ENCODE measurements at regions not wholly inside any gene's neighbourhood (a gene's known extent, or its start where the extent isn't known, plus 50 kb on each side); places are given as distances from the start of the nearest gene placed in this dataset.

GRCh38 chr17:70872103-70872502, 702.8 kb downstream of the KCNJ2 start:
- no peak for TF ChIP-seq EZH2 (IDR thresholded peaks at IDR 0.05; ENCODE audit: low read length)
- TF ChIP-seq CTCF (optimal IDR thresholded peaks at IDR 0.05 in 1 of 3, IDR thresholded peaks at IDR 0.05 in 1 of 3, conservative IDR thresholded peaks at IDR 0.05 in 1 of 3; ENCODE audit: extremely low read depth in 1 of 3, insufficient read depth in 2 of 3, low read length in 3 of 3): no peak
- Histone ChIP-seq H3K9me1 (ENCODE audit: control insufficient read depth, extremely low read depth, insufficient read depth, low read length) (no peaks in the 10 kb centered on the region), H3K27me3 (ENCODE audit: control insufficient read depth, extremely low read depth, insufficient read depth, low read length) (no peaks in the 10 kb centered on the region), H3K9ac (ENCODE audit: control insufficient read depth, extremely low read depth, insufficient read depth, low read length) (no peak overlapping the region), H3K4me2 (ENCODE audit: control insufficient read depth, extremely low read depth, insufficient read depth, low read depth, low read length) (no peak overlapping the region), H3K9me3 (ENCODE audit: control insufficient read depth, low read depth, low read length) (no peaks in the 10 kb centered on the region), H4K20me1 (ENCODE audit: control insufficient read depth, extremely low read depth, insufficient read depth, low read length) (no peaks in the 10 kb centered on the region), H3K36me3 (ENCODE audit: control insufficient read depth in 2 of 2, extremely low read depth in 1 of 2, insufficient read depth in 2 of 2, low read length in 2 of 2) (no peaks in the 10 kb centered on the region), H3K27ac (ENCODE audit: control insufficient read depth, insufficient read depth, low read length) (no peak overlapping the region), H3K4me1 (ENCODE audit: control insufficient read depth, extremely low read depth, insufficient read depth, low read length) (no peaks in the 10 kb centered on the region), H2AFZ (ENCODE audit: control insufficient read depth, low read length) (no peak overlapping the region), H3K4me3 (ENCODE audit: control insufficient read depth in 2 of 3, extremely low read depth in 1 of 3, insufficient read depth in 2 of 3, low read depth in 1 of 3, low read length in 3 of 3) (no peak overlapping the region), H3K79me2 (ENCODE audit: control insufficient read depth, insufficient read depth, low read length) (no peaks in the 10 kb centered on the region)
- DNase-seq (ENCODE audit: low read depth, low spot score): no peak
- no peak for FAIRE-seq
- dilution Hi-C loops (cut with MboI; ENCODE audit: extremely low pct_ligation_motif_present, low sequenced_read_pairs): no loop called here

GRCh38 chr17:70875729-70876310, 706.5 kb downstream of the KCNJ2 start:
- H3K4me1 ChIP-seq (ENCODE audit: control insufficient read depth, extremely low read depth, insufficient read depth, low read length): no peaks in the 10 kb centered on the region
- H3K9me1 ChIP-seq (ENCODE audit: control insufficient read depth, extremely low read depth, insufficient read depth, low read length): no peaks in the 10 kb centered on the region
- no peaks in the 10 kb centered on the region for H3K79me2 ChIP-seq (ENCODE audit: control insufficient read depth, insufficient read depth, low read length)
- H3K4me2 ChIP-seq (ENCODE audit: control insufficient read depth, extremely low read depth, insufficient read depth, low read depth, low read length): no peak overlapping the region
- no peaks in the 10 kb centered on the region for H3K27me3 ChIP-seq (ENCODE audit: control insufficient read depth, extremely low read depth, insufficient read depth, low read length)
- FAIRE-seq (no peak), DNase-seq (ENCODE audit: low read depth, low spot score) (no peak)
- dilution Hi-C loops (cut with MboI; ENCODE audit: extremely low pct_ligation_motif_present, low sequenced_read_pairs): no loop called here
- no peaks in the 10 kb centered on the region for H4K20me1 ChIP-seq (ENCODE audit: control insufficient read depth, extremely low read depth, insufficient read depth, low read length)
- no peak overlapping the region for H3K4me3 ChIP-seq (ENCODE audit: control insufficient read depth in 2 of 3, extremely low read depth in 1 of 3, insufficient read depth in 2 of 3, low read depth in 1 of 3, low read length in 3 of 3)
- H3K27ac ChIP-seq (ENCODE audit: control insufficient read depth, insufficient read depth, low read length): no peak overlapping the region
- no peaks in the 10 kb centered on the region for H3K36me3 ChIP-seq (ENCODE audit: control insufficient read depth in 2 of 2, extremely low read depth in 1 of 2, insufficient read depth in 2 of 2, low read length in 2 of 2)
- H3K9me3 ChIP-seq (ENCODE audit: control insufficient read depth, low read depth, low read length): no peaks in the 10 kb centered on the region
- H3K9ac ChIP-seq (ENCODE audit: control insufficient read depth, extremely low read depth, insufficient read depth, low read length): no peak overlapping the region
- no peak overlapping the region for H2AFZ ChIP-seq (ENCODE audit: control insufficient read depth, low read length)
- no peak for TF ChIP-seq EZH2 (IDR thresholded peaks at IDR 0.05; ENCODE audit: low read length)
- no peak for TF ChIP-seq CTCF (optimal IDR thresholded peaks at IDR 0.05 in 1 of 3, IDR thresholded peaks at IDR 0.05 in 1 of 3, conservative IDR thresholded peaks at IDR 0.05 in 1 of 3; ENCODE audit: extremely low read depth in 1 of 3, insufficient read depth in 2 of 3, low read length in 3 of 3)

All from keratinocyte (primary cell).